ENCODE measurements at regions not wholly inside any gene's neighbourhood (a gene's known extent, or its start where the extent isn't known, plus 50 kb on each side); places are given as distances from the start of the nearest gene placed in this dataset.

DNA sequence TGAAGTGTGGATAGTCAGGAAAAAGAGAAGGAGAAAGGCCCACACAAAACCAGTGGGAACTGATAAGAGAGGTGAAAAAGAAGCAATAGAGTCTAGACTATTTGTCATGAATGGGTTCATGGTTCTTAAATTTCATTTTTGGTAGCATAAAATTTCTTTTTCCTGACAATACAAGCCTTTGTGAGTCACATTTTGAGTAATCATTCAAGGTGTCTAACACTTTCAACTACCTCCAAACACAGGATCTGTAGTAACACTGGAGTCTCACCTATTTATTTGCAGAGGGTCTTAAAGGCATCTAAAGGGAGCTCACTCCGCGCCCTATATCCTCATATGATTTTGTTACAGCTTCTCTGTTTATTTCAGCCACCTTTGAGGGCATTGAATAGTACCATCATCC, 96.0 kb downstream of the SAMD9 start:
- Histone ChIP-seq H2BK20ac (ENCODE audit: low read length) (no peak overlapping the region), H3K79me2 (ENCODE audit: control insufficient read depth in 1 of 2, insufficient read depth in 2 of 2, low read length in 2 of 2) (no peaks in the 10 kb centered on the region), H3K18ac (ENCODE audit: extremely low read depth, low read length) (no peak overlapping the region), H3K56ac (replicated peaks; ENCODE audit: insufficient read length, low read depth, low read length) (no peak overlapping the region), H3K36me3 (ENCODE audit: control insufficient read depth in 2 of 4, insufficient read depth in 4 of 4, low read length in 3 of 4) (no peaks in the 10 kb centered on the region), H4K5ac (ENCODE audit: insufficient read length, low read depth, low read length) (no peak overlapping the region), H3K14ac (ENCODE audit: insufficient read length) (no peak overlapping the region), H3K23me2 (ENCODE audit: low read depth, low read length) (no peaks in the 10 kb centered on the region), H3K4me3 (ENCODE audit: extremely low read depth in 1 of 4, insufficient read depth in 2 of 4, low read depth in 3 of 4, low read length in 4 of 4) (no peak overlapping the region), H3K23ac (ENCODE audit: insufficient read length) (no peak overlapping the region), H2AK5ac (ENCODE audit: low read depth, low read length) (no peak overlapping the region), H3K79me1 (ENCODE audit: low read depth, low read length) (no peaks in the 10 kb centered on the region), H4K20me1 (replicated peaks in 1 of 2; ENCODE audit: control insufficient read depth in 1 of 2, insufficient read depth in 2 of 2, low read length in 2 of 2) (no peaks in the 10 kb centered on the region), H2BK120ac (replicated peaks; ENCODE audit: low read depth, low read length) (no peak overlapping the region), H2BK5ac (ENCODE audit: low read depth, low read length) (no peak overlapping the region), H4K91ac (replicated peaks; ENCODE audit: insufficient read length, low read length) (no peak overlapping the region), H3K27me3 (replicated peaks in 1 of 4; ENCODE audit: control insufficient read depth in 3 of 4, extremely low read depth in 1 of 4, insufficient read depth in 3 of 4, low read length in 3 of 4) (no peaks in the 10 kb centered on the region), H4K8ac (ENCODE audit: extremely low read depth, insufficient read depth, low read length) (no peak overlapping the region), H3K4me1 (replicated peaks in 1 of 4; ENCODE audit: control insufficient read depth in 3 of 4, insufficient read depth in 4 of 4, low read length in 3 of 4) (no peaks in the 10 kb centered on the region), H3K27ac (ENCODE audit: low read depth, low read length) (no peak overlapping the region), H3K4me2 (ENCODE audit: insufficient read depth in 1 of 2, low read depth in 2 of 2, low read length in 2 of 2) (no peak overlapping the region), H3K9ac (replicated peaks in 1 of 4; ENCODE audit: extremely low read depth in 1 of 4, low read depth in 3 of 4, low read length in 3 of 4) (no peak overlapping the region), H2BK12ac (ENCODE audit: low read depth, low read length) (no peak overlapping the region), H2AFZ (ENCODE audit: low read length) (no peak overlapping the region), H2BK15ac (ENCODE audit: low read length) (no peak overlapping the region), H3K4ac (replicated peaks; ENCODE audit: insufficient read length, low read depth, low read length) (no peak overlapping the region), H3K9me3 (ENCODE audit: insufficient read depth in 2 of 2, low read depth in 1 of 2, low read length in 1 of 2) (peaks cover 0 to 3% of the 10 kb centered on the region in 2 experiments; a peak in 1 of 4 replicates)
- CTCF ChIA-PET (ENCODE audit: partially characterized antibody), result no interaction called here
- POLR2A ChIA-PET (ENCODE audit: partially characterized antibody), result no interaction called here
- no peak for FAIRE-seq
- WGBS, 2 experiments (ENCODE audit: extremely low coverage in 1 of 2, insufficient coverage in 1 of 2, insufficient read length in 1 of 2, insufficient replicate concordance in 2 of 2, low coverage in 1 of 2, low lambda C conversion rate in 2 of 2, missing lambda C conversion rate in 1 of 2), result 100% methylated on average over 2 of the region's 2 CpGs; no CpG with 5 or more reads in 1 of the 2 experiments
- DNase-seq (ENCODE audit: low read depth in 1 of 2, low spot score in 2 of 2), result no peak
- no peak for TF ChIP-seq CREB1 (IDR thresholded peaks at IDR 0.05)
- no peak for TF ChIP-seq ZNF274 (IDR thresholded peaks at IDR 0.05; ENCODE audit: borderline replicate concordance, extremely low read depth, low read length)
- TF ChIP-seq CTBP2 (IDR thresholded peaks at IDR 0.05; ENCODE audit: borderline replicate concordance, insufficient read depth, insufficient read length, low read length), result no peak
- no peak for TF ChIP-seq EP300 (IDR thresholded peaks at IDR 0.05; ENCODE audit: borderline replicate concordance in 1 of 2, low read depth in 2 of 2, low read length in 2 of 2)
- no peak for TF ChIP-seq MAFK (IDR thresholded peaks at IDR 0.05; ENCODE audit: low read depth, low read length)
- TF ChIP-seq KDM5A (IDR thresholded peaks at IDR 0.05; ENCODE audit: low read length), result no peak
- no peak for TF ChIP-seq TAF1 (IDR thresholded peaks at IDR 0.05; ENCODE audit: low read depth, low read length)
